ENCODE measurements at regions not wholly inside any gene's neighbourhood (a gene's known extent, or its start where the extent isn't known, plus 50 kb on each side); places are given as distances from the start of the nearest gene placed in this dataset.

- DNase-seq, result no peak
These were observed 103.1 kb downstream of the TOMM20 start for GRCh38 chr1:235025422-235025984.

GRCh38 chr1:235024711-235025421 lies 103.8 kb downstream of the TOMM20 start:
- DNase-seq, result no peak

DNA sequence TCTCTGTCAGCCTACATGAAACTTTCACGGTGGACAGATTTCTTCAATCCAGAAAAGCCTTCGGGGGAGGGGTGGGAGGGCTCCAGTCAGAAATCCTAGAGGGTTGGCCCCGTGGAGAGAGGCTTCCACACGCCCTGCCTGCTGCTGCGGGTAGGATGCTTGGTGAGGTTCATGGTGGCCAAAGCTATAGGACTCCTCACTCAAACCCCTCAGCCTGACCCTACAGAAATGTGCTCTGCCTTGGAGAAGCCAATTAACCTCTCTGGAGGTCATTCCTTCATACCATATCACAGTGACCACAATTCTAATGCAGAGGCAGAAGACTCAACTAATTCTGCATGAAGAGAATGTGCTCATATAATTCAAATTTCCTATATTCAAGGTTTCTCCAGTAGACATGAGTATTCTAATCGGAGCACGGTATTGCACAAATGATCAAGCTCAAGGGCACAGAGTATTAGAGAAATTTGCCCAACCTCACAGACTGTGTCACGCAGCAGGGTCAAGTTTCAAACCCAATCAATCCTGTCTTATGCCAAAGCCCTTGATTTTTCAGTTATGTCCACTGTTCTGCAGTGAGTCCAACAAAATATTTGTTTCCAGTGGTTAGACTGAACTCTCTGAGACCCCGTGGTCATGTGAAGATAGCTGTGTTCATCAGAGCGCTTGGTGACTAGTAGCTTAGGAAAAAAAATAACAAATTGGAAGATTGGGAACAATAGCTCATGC lies 104.8 kb downstream of the TOMM20 start:
- no peak for DNase-seq

GRCh38 chr1:235022981-235023710 lies 105.5 kb downstream of the TOMM20 start:
- DNase-seq, result no peak

- DNase-seq, result no peak
These were observed 106.2 kb downstream of the TOMM20 start for GRCh38 chr1:235022341-235022980.

- DNase-seq, result no peak
These were observed 106.8 kb downstream of the TOMM20 start for GRCh38 chr1:235021815-235022214.

DNA sequence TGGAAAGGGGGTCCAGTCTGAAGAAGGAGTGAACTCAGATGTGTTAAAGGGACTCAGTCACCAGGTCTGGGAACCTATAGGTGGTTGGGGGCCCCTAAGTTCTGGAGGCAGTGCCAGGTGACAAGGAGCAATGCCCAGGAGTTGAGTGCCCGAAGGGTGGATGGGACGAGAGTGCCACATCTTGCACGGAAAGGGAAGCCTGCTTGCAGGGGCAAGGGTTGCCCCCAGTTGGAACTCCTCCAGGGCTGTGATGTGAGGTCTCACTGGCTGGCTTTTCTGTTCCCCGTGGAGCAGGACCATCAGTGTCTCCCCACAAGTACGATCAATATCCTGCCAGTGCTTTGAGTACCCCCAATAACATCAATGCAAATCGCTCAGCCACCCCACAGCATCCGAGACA lies 107.3 kb downstream of the TOMM20 start:
- DNase-seq, result no peak

- DNase-seq, result no peak
These were observed 108.7 kb downstream of the TOMM20 start for GRCh38 chr1:235019961-235020360.

- DNase-seq, result no peak
These were observed 109.2 kb downstream of the TOMM20 start for GRCh38 chr1:235019471-235019870.

DNA sequence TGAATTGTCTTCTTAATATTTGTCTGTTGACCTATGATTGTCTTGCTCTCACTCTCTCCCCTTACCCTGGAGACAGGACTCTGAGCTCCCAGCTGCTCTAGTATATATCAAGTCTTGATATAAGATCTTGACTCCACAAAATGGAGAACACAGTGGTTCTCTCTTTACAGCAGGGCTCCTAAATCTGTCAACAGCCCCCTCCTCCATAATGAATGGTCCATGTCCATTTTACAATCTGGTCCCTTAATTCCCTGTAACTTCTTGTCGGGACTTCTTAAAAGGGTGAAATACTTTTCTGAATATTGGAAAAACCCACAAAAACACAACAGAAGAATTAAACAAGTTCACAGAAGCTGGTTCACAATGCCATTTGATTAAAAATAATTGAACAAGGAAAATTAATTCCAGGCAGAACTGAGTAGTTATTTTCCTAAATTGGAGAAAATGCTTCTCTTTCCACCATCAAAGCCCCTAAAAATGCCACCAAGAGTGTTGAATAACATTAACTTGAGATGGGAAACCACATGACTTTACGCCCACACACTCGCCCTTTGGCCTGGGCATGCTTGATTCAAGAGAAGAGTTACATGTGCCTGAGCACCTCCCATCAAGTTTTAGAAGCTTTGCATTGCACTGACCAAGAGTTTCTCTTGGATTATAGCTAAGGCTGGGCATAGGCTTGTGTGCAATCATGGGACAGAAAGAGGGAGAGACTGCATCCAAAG lies 109.8 kb downstream of the TOMM20 start:
- DNase-seq, result no peak

DNA sequence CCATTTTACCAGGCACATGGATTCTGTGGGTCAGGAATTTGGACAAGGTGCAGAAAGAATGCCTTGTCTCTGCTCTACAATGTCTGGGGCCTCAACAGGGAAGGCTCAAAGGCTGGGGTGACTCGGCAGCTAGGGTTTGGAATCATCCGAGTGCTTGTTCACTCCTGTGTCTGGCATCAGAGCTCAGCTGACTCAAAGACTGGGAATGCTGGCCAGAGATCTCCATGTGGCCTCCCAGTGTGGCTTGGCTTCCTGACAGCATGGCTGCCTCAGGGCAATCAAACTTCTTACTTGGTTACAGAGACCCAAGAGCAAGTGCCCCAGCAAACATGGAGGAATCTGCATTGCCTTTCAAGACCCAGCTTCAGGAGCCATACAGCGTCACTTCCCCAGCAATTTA lies 110.5 kb downstream of the TOMM20 start:
- no peak for DNase-seq

GRCh38 chr1:235017719-235018118 lies 110.9 kb downstream of the TOMM20 start:
- DNase-seq, result no peak

DNA sequence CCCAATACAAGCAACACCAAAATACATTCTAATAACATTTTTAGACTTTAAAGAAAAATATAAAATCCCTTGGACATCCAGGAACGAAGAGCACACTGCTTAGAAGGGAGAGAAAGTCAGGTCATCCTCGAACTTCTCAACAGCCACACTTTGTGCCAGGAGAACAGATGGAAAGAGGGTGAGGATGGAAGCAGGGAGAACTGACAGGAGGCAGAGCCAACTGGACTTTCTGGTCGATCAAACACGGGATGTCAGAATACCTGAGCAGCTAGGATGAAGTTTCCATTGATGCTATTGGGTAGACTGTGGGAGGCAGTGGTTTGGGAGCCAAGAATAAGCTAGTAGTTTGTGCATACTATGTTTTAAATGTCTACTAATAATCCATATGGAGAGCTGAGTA lies 111.4 kb downstream of the TOMM20 start:
- DNase-seq, result no peak

- DNase-seq, result no peak
These were observed 113.2 kb downstream of the TOMM20 start for GRCh38 chr1:235015291-235015985.

DNA sequence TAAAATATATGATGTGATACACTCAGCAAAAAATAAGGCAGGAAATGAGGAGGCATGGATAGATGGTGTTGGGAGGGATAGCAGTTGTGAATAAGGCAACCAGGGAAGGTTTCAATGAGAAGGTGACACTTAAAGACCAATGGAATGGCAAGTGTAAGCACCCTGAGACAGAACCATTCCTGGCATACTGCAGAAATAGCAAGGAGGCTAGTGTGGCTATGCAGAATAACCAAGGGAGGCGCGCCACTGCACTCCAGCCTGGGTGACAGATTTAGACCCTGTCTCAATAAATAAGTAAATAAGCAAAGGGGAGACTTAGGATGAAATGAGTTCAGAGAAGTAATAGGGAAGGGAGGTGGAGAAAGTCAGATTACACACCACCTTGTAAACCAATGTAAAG lies 113.9 kb downstream of the TOMM20 start:
- no peak for DNase-seq

DNA sequence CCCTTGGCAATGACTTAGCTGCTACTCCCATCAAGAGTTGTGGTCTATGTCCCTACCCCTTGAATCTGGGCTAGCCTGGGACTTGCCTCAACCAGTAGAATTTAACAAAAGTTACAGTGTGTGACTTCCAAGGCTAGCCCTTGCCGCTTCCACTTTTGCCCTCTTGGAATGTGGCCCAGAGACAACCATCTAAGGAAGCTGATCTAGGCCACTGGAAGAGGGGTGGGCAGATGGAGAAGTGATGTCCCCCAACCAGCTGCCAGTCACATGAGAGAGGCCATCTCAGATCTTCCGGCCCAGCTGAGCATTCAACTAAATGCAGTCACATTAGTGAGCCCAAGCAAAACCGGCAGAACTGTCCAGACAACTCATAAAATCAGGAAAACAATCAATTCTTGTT lies 115.1 kb downstream of the TOMM20 start:
- no peak for DNase-seq

DNA sequence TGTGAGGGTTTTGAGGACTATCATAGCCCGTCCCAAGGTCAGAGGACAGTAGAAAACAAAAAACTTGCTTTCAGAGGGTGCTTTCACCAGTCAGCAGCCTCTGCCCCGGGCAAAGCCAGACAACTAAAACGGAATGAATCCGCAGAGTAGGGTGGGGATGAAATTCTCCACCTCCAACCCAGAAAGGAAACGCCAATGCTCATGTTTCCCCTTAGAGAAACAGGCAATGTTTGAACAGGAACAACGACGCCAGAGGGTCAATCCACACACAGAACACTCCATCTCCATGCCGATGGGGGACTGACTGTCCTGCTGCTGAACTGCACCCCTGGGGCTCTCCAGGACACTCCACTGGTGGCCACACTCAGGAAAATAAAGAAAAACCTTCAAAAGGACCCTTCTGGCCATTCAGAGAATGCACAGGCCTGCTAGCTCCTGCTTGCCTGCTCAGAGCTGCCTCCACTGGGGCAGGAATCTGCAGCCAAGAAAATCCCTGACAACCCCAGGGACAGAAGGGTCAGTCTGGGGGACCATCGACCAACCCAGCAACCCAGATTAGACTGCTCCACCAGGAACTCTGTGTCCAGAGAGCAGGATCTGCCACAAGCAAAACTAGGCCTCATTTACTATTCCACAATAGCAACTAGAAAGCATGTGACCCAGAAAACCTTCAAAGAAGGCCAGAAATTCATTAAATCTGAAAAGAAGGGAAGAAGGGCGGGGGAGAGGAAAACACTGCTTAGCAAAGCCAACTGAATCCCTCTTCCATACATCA lies 116.0 kb downstream of the TOMM20 start:
- no peak for DNase-seq

- DNase-seq, result peak; percentile 71
These were observed 116.8 kb downstream of the TOMM20 start for GRCh38 chr1:235011599-235012435.

- no peak for DNase-seq
These were observed 117.5 kb downstream of the TOMM20 start for GRCh38 chr1:235011064-235011598.
